Liver (tissue), 3 donors: ENCODE measurements at regions not wholly inside any gene's neighbourhood (a gene's known extent, or its start where the extent isn't known, plus 50 kb on each side); places are given as distances from the start of the nearest gene placed in this dataset.

Experiments
- SP1 ChIP-seq: IDR thresholded peaks from 2 replicates; pipeline ENCODE4 v1.6.1; 2018; ENCODE audit warnings: antibody characterized with exemption, mild to moderate bottlenecking
- TAF1 ChIP-seq: conservative IDR thresholded peaks from 2 replicates; pipeline ENCODE4 v1.6.1; 2016; ENCODE audit warnings: antibody characterized with exemption, mild to moderate bottlenecking
- YY1 ChIP-seq: IDR thresholded peaks from 2 replicates; pipeline ENCODE4 v1.6.1; 2016; ENCODE audit warnings: antibody characterized with exemption, mild to moderate bottlenecking
- TF ChIP-seq, protein P1 (sequence below): fragments of 150-350 bp; IDR thresholded peaks from 2 replicates; pipeline ENCODE4 v1.5.1; 2017; ENCODE audit warnings: improper control_type of control experiment, low read depth, low read length; ENCODE audit not compliant: missing input control
- TF ChIP-seq, protein P2 (sequence below): IDR thresholded peaks from 2 replicates; pipeline ENCODE4 v1.6.1; 2016; ENCODE audit warnings: antibody characterized with exemption
- donor health status: healthy.
- donor health status: healthy.

DNA sequence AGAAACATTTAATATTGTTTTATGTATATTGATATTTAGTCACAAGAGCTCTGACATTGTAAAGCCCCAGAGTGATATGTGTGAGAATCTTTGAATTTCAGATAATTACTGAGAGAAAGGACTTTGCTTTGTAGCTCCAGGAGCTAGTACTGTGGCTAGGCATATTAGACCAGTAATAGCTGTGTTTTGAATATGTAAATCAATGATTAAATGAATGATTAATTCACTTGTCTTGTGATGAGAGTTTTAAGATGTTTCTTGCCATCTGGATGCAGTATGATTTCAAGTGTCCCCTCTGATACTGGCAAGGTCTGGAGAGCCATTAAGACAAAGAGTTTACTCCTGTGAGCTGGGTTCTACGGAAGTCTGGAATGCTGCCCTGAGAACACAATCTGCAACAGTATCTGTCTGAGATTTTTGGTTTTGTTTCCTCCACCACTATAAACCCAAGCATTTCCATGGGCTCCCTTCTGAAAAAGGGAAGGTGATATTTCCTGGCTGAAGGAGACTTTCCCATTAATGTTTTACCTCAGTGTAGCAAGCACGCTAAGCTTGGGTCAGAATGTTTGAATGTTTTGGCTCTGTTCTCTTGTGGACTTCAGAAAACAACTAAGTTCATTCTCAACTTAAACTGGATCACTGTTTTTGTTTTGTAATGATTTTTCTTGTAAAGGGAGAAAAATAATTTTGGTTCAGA is 61.3 kb upstream of the BICC1 start:
- TF ChIP-seq, protein P1, sequence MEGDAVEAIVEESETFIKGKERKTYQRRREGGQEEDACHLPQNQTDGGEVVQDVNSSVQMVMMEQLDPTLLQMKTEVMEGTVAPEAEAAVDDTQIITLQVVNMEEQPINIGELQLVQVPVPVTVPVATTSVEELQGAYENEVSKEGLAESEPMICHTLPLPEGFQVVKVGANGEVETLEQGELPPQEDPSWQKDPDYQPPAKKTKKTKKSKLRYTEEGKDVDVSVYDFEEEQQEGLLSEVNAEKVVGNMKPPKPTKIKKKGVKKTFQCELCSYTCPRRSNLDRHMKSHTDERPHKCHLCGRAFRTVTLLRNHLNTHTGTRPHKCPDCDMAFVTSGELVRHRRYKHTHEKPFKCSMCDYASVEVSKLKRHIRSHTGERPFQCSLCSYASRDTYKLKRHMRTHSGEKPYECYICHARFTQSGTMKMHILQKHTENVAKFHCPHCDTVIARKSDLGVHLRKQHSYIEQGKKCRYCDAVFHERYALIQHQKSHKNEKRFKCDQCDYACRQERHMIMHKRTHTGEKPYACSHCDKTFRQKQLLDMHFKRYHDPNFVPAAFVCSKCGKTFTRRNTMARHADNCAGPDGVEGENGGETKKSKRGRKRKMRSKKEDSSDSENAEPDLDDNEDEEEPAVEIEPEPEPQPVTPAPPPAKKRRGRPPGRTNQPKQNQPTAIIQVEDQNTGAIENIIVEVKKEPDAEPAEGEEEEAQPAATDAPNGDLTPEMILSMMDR: no peak
- TF ChIP-seq TAF1: no peak
- TF ChIP-seq YY1: no peak
- no peak for TF ChIP-seq SP1
- TF ChIP-seq, protein P2, sequence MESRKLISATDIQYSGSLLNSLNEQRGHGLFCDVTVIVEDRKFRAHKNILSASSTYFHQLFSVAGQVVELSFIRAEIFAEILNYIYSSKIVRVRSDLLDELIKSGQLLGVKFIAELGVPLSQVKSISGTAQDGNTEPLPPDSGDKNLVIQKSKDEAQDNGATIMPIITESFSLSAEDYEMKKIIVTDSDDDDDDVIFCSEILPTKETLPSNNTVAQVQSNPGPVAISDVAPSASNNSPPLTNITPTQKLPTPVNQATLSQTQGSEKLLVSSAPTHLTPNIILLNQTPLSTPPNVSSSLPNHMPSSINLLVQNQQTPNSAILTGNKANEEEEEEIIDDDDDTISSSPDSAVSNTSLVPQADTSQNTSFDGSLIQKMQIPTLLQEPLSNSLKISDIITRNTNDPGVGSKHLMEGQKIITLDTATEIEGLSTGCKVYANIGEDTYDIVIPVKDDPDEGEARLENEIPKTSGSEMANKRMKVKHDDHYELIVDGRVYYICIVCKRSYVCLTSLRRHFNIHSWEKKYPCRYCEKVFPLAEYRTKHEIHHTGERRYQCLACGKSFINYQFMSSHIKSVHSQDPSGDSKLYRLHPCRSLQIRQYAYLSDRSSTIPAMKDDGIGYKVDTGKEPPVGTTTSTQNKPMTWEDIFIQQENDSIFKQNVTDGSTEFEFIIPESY: no peak
